Gastrocnemius medialis (tissue), 4 donors: ENCODE measurements at regions not wholly inside any gene's neighbourhood (a gene's known extent, or its start where the extent isn't known, plus 50 kb on each side); places are given as distances from the start of the nearest gene placed in this dataset.

Source experiments
- ATAC-seq, 2 donors: fragments of 150-250 bp; one replicate each; pipeline ENCODE4 v1.9.1; 2016
- DNase-seq, 2 donors: peaks; one replicate each; pipeline ENCODE4 v3.0.0-alpha.2; 2019
- H3K27ac ChIP-seq, 4 donors: fragments of 200-600 bp; sonication (generic); 1 replicate in 1 of 4; 2 replicates in 3 of 4; pipeline ENCODE4 v1.5.1; 2016 to 2018; ENCODE audit warnings: mild to moderate bottlenecking in 2 of 4, moderate library complexity in 1 of 4
- H3K27me3 ChIP-seq, 3 donors: fragments of 200-600 bp; sonication (generic) in 2 of 3; 1 replicate in 1 of 3; 2 replicates in 2 of 3; pipeline versions ENCODE4 v1.5.1 to v1.6.0; 2016 to 2019; ENCODE audit warnings: mild to moderate bottlenecking in 1 of 3, moderate library complexity in 1 of 3
- H3K36me3 ChIP-seq, 2 donors: fragments of 200-600 bp; sonication (generic) in 1 of 2; one replicate each; pipeline ENCODE4 v1.5.1; 2017 to 2018
- H3K4me1 ChIP-seq, 2 donors: fragments of 200-600 bp; sonication (generic) in 1 of 2; one replicate each; pipeline ENCODE4 v1.5.1; 2016 to 2017; ENCODE audit warnings: mild to moderate bottlenecking in 2 of 2
- H3K4me3 ChIP-seq, 4 donors: fragments of 200-600 bp; sonication (generic) in 3 of 4; 1 replicate in 1 of 4; 2 replicates in 3 of 4; pipeline ENCODE4 v1.5.1; 2016 to 2019; ENCODE audit warnings: mild to moderate bottlenecking in 2 of 4
- H3K9me3 ChIP-seq, 3 donors: fragments of 200-600 bp; sonication (generic) in 2 of 3; 1 replicate in 1 of 3; 2 replicates in 2 of 3; pipeline ENCODE4 v1.5.1; 2016 to 2019
- POLR2A ChIP-seq, 2 donors: fragments of 450-650 bp; IDR thresholded peaks; one replicate each; pipeline ENCODE4 v1.6.1; 2017; ENCODE audit warnings: antibody characterized with exemption in 2 of 2, mild to moderate bottlenecking in 2 of 2, moderate library complexity in 2 of 2
- in situ Hi-C, 4 donors: fragments of 200-750 bp; cut with MboI; loops; one replicate each; pipeline versions ENCODE4 v1.15.0 to v1.8.0; 2017; ENCODE audit warnings: low sequenced_read_pairs in 4 of 4
- intact Hi-C: fragments of 100-400 bp; cut with DNase I; formaldehyde crosslinking; loops from one replicate; pipeline ENCODE4 v1.15.1; 2023; ENCODE audit warnings: low total_unique reads
- TF ChIP-seq, protein P1 (sequence below), 5 experiments: fragments of 450-650 bp in 3 of 5; fragments of 200-600 bp in 2 of 5; sonication (generic) in 2 of 5; IDR thresholded peaks in 4 of 5; conservative IDR thresholded peaks in 1 of 5; 1 replicate in 4 of 5; 2 replicates in 1 of 5; pipeline ENCODE4 v1.5.1; 2016 to 2019; ENCODE audit warnings: antibody characterized with exemption in 5 of 5, mild to moderate bottlenecking in 3 of 5, moderate library complexity in 3 of 5

DNA sequence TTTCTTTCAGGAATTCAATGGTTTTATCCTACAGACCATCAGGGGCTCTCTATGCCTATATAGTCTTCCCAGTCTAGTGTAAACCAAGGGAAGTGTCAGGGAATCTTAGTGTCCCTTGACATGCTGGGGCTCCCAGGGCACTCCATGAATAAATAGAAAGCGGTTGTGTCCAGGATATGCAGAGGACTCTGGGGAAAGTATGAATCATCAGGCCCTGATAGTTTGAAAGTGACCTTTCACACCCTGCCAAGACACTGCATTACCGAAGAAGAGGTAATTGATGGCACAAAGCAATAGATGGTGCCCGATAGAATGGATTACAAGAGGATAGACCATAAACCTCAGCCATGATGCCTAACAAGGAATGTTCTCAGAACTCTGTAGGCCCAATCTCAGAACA is 163.3 kb upstream of the DAPK1 start:
- peaks cover 4 to 6% (median 5%) of the 10 kb centered on the region in 3 donors for H3K9me3 ChIP-seq
- no peak for TF ChIP-seq POLR2A (IDR thresholded peaks at IDR 0.05)
- TF ChIP-seq, protein P1, sequence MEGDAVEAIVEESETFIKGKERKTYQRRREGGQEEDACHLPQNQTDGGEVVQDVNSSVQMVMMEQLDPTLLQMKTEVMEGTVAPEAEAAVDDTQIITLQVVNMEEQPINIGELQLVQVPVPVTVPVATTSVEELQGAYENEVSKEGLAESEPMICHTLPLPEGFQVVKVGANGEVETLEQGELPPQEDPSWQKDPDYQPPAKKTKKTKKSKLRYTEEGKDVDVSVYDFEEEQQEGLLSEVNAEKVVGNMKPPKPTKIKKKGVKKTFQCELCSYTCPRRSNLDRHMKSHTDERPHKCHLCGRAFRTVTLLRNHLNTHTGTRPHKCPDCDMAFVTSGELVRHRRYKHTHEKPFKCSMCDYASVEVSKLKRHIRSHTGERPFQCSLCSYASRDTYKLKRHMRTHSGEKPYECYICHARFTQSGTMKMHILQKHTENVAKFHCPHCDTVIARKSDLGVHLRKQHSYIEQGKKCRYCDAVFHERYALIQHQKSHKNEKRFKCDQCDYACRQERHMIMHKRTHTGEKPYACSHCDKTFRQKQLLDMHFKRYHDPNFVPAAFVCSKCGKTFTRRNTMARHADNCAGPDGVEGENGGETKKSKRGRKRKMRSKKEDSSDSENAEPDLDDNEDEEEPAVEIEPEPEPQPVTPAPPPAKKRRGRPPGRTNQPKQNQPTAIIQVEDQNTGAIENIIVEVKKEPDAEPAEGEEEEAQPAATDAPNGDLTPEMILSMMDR (IDR thresholded peaks at IDR 0.05 in 4 of 5, conservative IDR thresholded peaks at IDR 0.05 in 1 of 5), result no peak
- ATAC-seq (no peak), DNase-seq (no peak)
- no peak overlapping the region for H3K27ac ChIP-seq
- H3K27me3 ChIP-seq, result peaks cover 0 to 6% (median 0%) of the 10 kb centered on the region in 3 donors
- no peaks in the 10 kb centered on the region for H3K4me1 ChIP-seq
- no peaks in the 10 kb centered on the region for H3K36me3 ChIP-seq
- intact Hi-C loops (no loop called here), in situ Hi-C loops (no loop called here)
- H3K4me3 ChIP-seq, result no peak overlapping the region

DNA sequence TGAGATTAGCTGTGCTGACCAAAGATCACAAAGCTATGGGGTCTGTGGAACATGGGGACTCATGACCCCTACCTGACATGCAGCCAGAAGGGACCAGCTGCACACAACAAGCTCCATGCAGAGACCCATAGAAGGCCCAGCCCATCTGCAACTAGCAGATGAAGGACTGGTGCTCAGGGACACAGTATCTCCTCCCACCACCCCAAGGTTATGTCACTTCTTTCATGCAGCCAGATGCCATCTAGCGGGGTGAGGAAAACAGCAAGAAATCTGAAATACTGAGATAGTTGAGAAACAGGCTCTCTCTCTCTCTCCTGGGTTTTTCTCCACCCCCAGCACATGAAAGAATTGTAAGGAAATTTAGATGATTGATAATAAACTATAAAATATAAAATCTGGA is 161.3 kb upstream of the DAPK1 start:
- intact Hi-C loops, result loop anchor here (2.0 to 5.0 kb wide), 2 partner anchors 161 to 326 kb away; partner anchors contain the start of gene DAPK1

DNA sequence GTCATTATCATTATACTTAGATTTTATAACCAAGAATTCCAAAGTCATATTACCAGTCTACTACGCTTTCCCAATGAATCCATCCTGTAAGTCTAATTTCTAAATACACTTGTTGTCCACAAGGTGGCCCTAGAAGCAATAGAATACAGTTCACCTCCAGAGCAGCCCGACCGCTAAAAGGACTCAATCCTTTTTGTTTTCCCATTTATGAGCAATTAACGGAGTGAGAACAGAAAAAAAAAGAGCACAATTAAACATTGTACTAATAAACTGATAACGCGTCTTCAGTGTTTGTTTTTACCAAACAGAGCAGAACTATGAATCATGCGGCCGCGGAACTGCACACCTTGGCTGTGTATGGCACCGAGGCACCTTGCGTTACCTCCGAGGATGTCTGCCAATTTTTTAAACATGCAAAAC is 160.7 kb upstream of the DAPK1 start:
- no peaks in the 10 kb centered on the region for H3K36me3 ChIP-seq
- H3K4me1 ChIP-seq, result no peaks in the 10 kb centered on the region
- peak overlapping the region in 3 of 4 donors; percentile 6 to 23 (median 11) for H3K4me3 ChIP-seq
- DNase-seq (no peak), ATAC-seq (peak; percentile 55 to 73)
- TF ChIP-seq, protein P1 (IDR thresholded peaks at IDR 0.05 in 4 of 5, conservative IDR thresholded peaks at IDR 0.05 in 1 of 5), result peak; percentile 42 to 62 (median 60)
- TF ChIP-seq POLR2A (IDR thresholded peaks at IDR 0.05), result no peak
- H3K27ac ChIP-seq, result no peak overlapping the region
- intact Hi-C loops (loop anchor here (2.0 to 5.0 kb wide), 2 partner anchors 160 to 326 kb away; partner anchors contain the start of gene DAPK1), in situ Hi-C loops (loop anchor here in 1 of 4 donors (5.0 kb wide), 1 partner anchor 330 kb away; no protein-coding TSS in a partner anchor)
- no peaks in the 10 kb centered on the region for H3K9me3 ChIP-seq
- H3K27me3 ChIP-seq, result peaks cover 0 to 6% (median 0%) of the 10 kb centered on the region in 3 donors

More for the DNA sequence above, 161.3 kb upstream of the DAPK1 start:
- in situ Hi-C loops, result loop anchor here in 1 of 4 donors (5.0 kb wide), 1 partner anchor 331 kb away; no protein-coding TSS in a partner anchor
- no peak for TF ChIP-seq POLR2A (IDR thresholded peaks at IDR 0.05)
- TF ChIP-seq, protein P1 (IDR thresholded peaks at IDR 0.05 in 4 of 5, conservative IDR thresholded peaks at IDR 0.05 in 1 of 5), result no peak
- DNase-seq, result no peak
- Histone ChIP-seq H3K4me1 (no peaks in the 10 kb centered on the region), H3K27me3 (peaks cover 0 to 6% (median 0%) of the 10 kb centered on the region in 3 donors), H3K4me3 (no peak overlapping the region), H3K27ac (no peak overlapping the region), H3K9me3 (peaks cover under 1 to 4% (median 3%) of the 10 kb centered on the region in 3 donors), H3K36me3 (no peaks in the 10 kb centered on the region)
- ATAC-seq, result no peak

DNA sequence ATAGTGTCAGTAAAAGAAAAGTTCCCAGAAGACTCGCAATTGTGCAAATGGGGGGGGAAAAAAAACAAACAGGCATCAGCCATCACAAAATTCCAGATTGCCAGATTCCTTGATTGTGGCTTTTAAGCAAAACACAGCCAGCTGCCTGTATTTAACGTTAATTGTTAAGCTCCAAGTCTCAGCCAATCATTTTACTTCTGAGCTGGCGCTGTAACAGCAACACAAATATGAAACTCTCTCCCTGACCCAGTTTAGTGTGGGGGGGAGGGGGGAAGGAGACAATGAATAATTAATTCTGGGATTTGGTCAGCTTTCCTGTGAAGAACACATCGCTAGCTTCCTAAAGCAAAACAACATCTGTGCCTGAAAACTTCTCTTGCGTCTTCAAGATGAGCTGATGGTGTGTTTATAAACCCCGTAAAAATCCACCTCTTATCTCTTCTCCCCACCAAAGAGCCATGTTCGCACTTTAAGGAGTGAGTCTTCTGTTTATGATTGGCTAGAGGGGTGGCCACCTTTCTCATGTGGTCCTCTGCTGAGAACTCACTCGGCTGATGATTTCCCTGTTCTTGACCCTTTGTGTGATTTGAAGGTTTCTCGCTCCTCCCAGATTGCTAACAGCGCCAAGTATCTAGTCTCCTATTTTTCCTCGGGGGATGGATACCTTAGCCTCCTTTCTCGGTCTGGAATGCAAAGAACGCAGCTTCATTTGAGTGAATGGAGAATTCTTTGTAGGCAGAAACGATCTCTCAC is 160.2 kb upstream of the DAPK1 start:
- in situ Hi-C loops, result loop anchor here in 1 of 4 donors (5.0 kb wide), 1 partner anchor 330 kb away; no protein-coding TSS in a partner anchor
- Histone ChIP-seq H3K4me1 (no peaks in the 10 kb centered on the region), H3K9me3 (no peaks in the 10 kb centered on the region), H3K36me3 (no peaks in the 10 kb centered on the region), H3K27me3 (peaks cover 0 to 6% (median 0%) of the 10 kb centered on the region in 3 donors), H3K27ac (no peak overlapping the region), H3K4me3 (peak overlapping the region in 3 of 4 donors; percentile 6 to 23 (median 11))
- intact Hi-C loops, result loop anchor here (2.0 to 5.0 kb wide), 2 partner anchors 160 to 325 kb away; partner anchors contain the start of gene DAPK1
- ATAC-seq (no peak), DNase-seq (no peak)
- TF ChIP-seq POLR2A (IDR thresholded peaks at IDR 0.05), result no peak
